ENCODE measurements at regions not wholly inside any gene's neighbourhood (a gene's known extent, or its start where the extent isn't known, plus 50 kb on each side); places are given as distances from the start of the nearest gene placed in this dataset.

GRCh38 chr3:157606852-157607197 lies 103.6 kb upstream of the VEPH1 start:
- TF ChIP-seq, protein P1, sequence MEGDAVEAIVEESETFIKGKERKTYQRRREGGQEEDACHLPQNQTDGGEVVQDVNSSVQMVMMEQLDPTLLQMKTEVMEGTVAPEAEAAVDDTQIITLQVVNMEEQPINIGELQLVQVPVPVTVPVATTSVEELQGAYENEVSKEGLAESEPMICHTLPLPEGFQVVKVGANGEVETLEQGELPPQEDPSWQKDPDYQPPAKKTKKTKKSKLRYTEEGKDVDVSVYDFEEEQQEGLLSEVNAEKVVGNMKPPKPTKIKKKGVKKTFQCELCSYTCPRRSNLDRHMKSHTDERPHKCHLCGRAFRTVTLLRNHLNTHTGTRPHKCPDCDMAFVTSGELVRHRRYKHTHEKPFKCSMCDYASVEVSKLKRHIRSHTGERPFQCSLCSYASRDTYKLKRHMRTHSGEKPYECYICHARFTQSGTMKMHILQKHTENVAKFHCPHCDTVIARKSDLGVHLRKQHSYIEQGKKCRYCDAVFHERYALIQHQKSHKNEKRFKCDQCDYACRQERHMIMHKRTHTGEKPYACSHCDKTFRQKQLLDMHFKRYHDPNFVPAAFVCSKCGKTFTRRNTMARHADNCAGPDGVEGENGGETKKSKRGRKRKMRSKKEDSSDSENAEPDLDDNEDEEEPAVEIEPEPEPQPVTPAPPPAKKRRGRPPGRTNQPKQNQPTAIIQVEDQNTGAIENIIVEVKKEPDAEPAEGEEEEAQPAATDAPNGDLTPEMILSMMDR (IDR thresholded peaks at IDR 0.05; ENCODE audit: insufficient read depth, low read length, missing control alignments): no peak
- no peak overlapping the region for H3K4me3 ChIP-seq (ENCODE audit: low read depth, low read length)
- ChIA-PET POLR2A (no interaction called here), CTCF (interaction anchor here (0.6 to 6.4 kb wide), 54 partner anchors 9 to 1184 kb away, joined by 3 to 61 read pairs (median 4); no protein-coding TSS in a partner anchor)
- DNase-seq (ENCODE audit: low read depth, low spot score): no peak

DNA sequence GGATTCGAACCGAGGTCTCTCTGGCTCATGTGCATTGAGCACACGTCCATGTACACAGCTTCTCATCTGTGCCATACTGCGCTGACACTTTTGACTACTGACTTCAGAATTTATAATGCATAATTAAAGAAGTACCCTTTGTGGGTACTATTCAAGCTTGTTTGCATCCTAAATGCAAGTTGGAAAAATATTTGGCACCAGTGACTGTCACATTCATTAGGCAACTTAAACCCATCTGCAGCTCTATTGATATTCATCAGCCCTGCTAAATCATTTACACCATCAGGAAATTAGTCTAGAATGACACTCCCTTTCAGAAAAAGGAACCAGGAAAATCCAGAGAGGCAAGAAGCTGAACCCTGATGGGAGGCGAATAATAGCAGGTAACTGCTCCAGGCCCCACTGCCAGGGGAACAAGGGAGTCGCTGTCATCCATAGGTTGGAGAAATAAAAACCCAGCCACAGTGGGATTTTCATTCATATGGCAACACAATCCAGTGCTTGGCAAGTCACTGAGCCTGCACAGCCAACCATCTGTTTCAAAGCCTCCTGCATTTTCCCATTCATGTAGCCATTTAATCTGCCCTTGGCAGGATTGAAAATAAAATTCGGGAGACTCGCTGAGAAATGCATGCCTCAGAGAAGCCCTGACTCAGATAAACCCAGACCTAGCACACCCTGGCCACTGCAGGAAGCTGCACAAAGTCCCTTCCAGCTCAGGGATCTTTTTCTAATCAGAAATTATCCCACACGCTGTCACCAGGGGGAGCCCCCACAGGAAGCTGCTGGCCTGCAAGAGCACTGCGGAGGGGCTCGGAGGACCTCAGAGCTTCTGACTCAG lies 103.0 kb upstream of the VEPH1 start:
- TF ChIP-seq, protein P1 (IDR thresholded peaks at IDR 0.05; ENCODE audit: insufficient read depth, low read length, missing control alignments): peak; percentile 90
- CTCF ChIA-PET: interaction anchor here (0.6 to 6.4 kb wide), 59 partner anchors 9 to 1184 kb away, joined by 3 to 61 read pairs (median 3); no protein-coding TSS in a partner anchor
- POLR2A ChIA-PET: no interaction called here
- no peak for DNase-seq (ENCODE audit: low read depth, low spot score)
- no peak overlapping the region for H3K4me3 ChIP-seq (ENCODE audit: low read depth, low read length)

GRCh38 chr3:157605356-157605755 lies 102.1 kb upstream of the VEPH1 start:
- DNase-seq (ENCODE audit: low read depth, low spot score): no peak
- TF ChIP-seq, protein P1 (IDR thresholded peaks at IDR 0.05; ENCODE audit: insufficient read depth, low read length, missing control alignments): no peak
- no peak overlapping the region for H3K4me3 ChIP-seq (ENCODE audit: low read depth, low read length)
- ChIA-PET CTCF (interaction anchor here (1.0 to 6.4 kb wide), 27 partner anchors 8 to 1184 kb away, joined by 3 to 61 read pairs (median 7); no protein-coding TSS in a partner anchor), POLR2A (no interaction called here)

DNA sequence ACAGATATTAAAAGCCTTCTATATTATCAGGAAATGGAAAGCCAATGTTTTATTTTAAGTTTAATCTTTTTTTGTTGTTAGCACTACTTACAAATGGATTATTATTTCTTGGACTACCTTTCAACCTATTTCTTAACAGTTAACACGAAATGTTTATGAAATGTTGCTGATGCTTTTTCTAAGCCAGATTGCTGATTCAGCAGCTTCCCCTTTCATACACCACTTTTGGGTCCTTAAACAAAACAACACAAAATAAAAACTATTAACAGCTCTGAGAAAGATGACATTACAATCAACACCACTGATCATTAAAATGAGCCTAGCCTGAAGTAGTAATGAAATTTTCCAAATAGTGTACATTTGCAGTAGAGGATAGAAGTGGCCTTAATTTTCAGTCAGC lies 99.2 kb upstream of the VEPH1 start:
- TF ChIP-seq, protein P1 (IDR thresholded peaks at IDR 0.05; ENCODE audit: insufficient read depth, low read length, missing control alignments): no peak
- ChIA-PET CTCF (interaction anchor here (4.9 kb wide), 1 partner anchor 9 kb away, joined by 25 read pairs; no protein-coding TSS in a partner anchor), POLR2A (no interaction called here)
- no peak for DNase-seq (ENCODE audit: low read depth, low spot score)
- H3K4me3 ChIP-seq (ENCODE audit: low read depth, low read length): no peak overlapping the region

- H3K4me3 ChIP-seq (ENCODE audit: low read depth, low read length): no peak overlapping the region
- DNase-seq (ENCODE audit: low read depth, low spot score): no peak
- TF ChIP-seq, protein P1 (IDR thresholded peaks at IDR 0.05; ENCODE audit: insufficient read depth, low read length, missing control alignments): no peak
- CTCF ChIA-PET: interaction anchor here (0.7 to 4.0 kb wide), 3 partner anchors 10 to 389 kb away, joined by 3 to 37 read pairs (median 25); no protein-coding TSS in a partner anchor
- POLR2A ChIA-PET: no interaction called here
Measured at GRCh38 chr3:157595259-157595658, 92.0 kb upstream of the VEPH1 start.

DNA sequence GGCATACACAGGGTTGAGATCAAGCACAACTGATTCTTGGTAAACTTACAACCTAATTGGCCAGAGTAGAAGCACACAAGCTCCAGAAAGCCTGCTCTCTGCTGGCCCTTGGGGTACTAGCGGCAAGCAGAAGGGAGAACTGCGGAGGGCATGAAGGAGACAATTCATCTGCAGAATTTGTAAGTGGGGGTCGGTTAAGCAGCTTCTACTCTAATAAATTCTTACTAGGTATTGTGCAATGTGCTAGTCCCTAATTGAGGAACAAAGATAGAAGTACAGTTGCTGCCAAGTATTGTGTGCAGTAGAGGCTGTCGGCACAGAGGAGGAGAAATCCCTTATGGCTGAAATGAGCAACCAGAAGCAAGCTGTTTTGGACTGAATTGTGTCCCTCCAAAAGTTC lies 91.2 kb upstream of the VEPH1 start:
- POLR2A ChIA-PET: no interaction called here

More for the DNA sequence above, 91.2 kb upstream of the VEPH1 start:
- CTCF ChIA-PET: interaction anchor here (0.7 to 3.1 kb wide), 5 partner anchors 10 to 388 kb away, joined by 3 to 25 read pairs (median 3); no protein-coding TSS in a partner anchor
- TF ChIP-seq, protein P1 (IDR thresholded peaks at IDR 0.05; ENCODE audit: insufficient read depth, low read length, missing control alignments): peak; percentile 14
- no peak for DNase-seq (ENCODE audit: low read depth, low spot score)
- H3K4me3 ChIP-seq (ENCODE audit: low read depth, low read length): no peak overlapping the region

Data from AG04449 (cell line).